GM18951 (cell line): ENCODE measurements at regions not wholly inside any gene's neighbourhood (a gene's known extent, or its start where the extent isn't known, plus 50 kb on each side); places are given as distances from the start of the nearest gene placed in this dataset.

Source experiments
- POLR2A ChIP-seq: IDR thresholded peaks from 4 replicates; pipeline ENCODE4 v1.6.1; 2011; ENCODE audit warnings: mild to moderate bottlenecking; ENCODE audit not compliant: insufficient read length, insufficient read depth; ENCODE audit errors: extremely low read depth
- in situ Hi-C: fragments of 300-500 bp; cut with MboI; formaldehyde crosslinking; loops from one replicate; pipeline ENCODE4 v1.12.0; 2022; ENCODE audit warnings: low sequenced_read_pairs, mixed read lengths, inconsistent platforms; ENCODE audit not compliant: unreplicated experiment

DNA sequence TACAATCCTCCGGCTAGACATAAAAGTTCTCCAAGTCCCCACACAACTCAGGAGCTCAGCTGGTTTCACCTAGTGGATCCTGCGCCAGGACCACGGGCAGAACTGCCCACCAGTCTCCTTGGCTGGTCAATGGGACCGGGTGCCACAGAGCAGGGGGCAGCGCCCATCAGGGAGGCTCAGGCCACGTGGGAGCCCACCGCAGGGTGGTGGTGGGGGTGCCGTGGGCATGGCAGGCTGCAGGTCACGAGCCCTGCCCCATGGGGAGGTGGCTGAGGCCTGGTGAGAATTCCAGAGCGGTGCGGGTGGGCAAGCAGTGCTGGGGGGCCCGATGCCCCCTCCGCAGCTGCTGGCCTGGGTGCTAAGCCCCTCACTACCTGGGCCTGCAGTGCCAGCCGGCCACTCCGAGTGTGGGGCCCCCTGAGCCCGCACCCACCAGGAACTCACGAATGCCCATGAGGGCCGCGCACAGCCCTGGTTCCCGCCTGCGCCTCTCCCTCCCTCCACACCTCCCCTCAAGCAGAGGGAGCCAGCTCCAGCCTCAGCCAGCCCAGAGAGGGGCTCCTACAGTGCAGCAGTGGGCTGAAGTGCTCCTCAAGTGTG, 1091.9 kb upstream of the TENM4 start:
- in situ Hi-C loops: no loop called here
- TF ChIP-seq POLR2A: no peak

- in situ Hi-C loops: no loop called here
- no peak for TF ChIP-seq POLR2A
Observed at GRCh38 chr11:80529726-80530125, 1088.9 kb upstream of the TENM4 start.

- no peak for TF ChIP-seq POLR2A
- in situ Hi-C loops: no loop called here
Observed at GRCh38 chr11:80525663-80526405, 1085.0 kb upstream of the TENM4 start.

DNA sequence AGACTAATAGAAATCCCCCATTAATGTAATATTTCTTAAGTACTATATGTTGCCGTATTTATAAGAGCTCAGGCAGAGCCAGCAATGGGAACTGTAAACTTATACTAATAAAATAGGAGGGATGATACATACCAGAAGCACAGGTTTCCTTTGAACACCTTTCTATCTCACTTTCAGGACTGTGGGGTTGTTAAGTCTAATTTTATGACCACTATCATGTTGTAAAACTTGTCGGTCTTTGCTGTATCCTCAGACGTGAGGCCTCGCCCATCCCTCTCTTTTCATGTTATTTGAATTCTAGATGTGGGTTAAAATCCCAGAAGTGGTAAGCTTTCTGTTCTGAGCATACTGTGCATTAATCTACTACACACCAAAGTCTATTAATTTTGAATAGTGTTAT, 1083.5 kb upstream of the TENM4 start:
- no peak for TF ChIP-seq POLR2A
- in situ Hi-C loops: no loop called here

DNA sequence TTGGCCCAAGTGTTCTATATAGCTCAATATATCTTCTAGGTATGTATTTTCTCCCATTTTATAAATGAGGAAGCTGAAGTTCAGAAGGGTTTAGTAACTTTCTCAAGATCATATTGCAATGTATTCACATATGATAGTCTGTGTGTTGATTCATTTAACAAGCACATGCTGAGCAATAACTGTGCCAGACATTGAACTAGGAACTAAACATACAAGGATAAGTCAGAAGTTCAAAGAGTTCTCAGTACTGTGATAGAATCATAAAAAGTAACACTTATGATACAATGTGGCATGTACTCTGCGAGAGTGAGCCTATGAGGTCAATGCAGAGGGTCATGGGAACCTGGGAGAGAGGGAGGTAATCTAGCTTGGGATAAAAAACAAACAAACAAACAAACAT, 1082.2 kb upstream of the TENM4 start:
- no peak for TF ChIP-seq POLR2A
- in situ Hi-C loops: no loop called here

DNA sequence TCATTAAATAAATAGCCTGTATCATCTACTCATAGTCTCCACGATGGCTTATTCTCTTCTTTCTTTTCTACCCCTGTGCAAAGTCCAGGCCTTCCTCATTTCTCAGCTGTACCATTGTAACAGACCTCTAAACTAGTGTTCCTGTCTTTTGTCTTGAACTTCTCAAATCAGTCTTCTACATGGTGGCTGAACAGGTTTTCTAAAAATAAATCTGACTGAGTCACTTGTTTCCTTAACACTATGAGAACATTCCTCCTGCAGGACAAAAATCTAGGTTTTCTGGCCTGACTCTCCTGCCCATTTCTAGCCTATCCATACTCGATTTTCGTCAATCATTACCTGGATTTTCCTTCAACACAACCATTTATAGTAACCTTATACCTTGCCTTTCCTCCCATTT, 1080.8 kb upstream of the TENM4 start:
- in situ Hi-C loops: no loop called here

DNA sequence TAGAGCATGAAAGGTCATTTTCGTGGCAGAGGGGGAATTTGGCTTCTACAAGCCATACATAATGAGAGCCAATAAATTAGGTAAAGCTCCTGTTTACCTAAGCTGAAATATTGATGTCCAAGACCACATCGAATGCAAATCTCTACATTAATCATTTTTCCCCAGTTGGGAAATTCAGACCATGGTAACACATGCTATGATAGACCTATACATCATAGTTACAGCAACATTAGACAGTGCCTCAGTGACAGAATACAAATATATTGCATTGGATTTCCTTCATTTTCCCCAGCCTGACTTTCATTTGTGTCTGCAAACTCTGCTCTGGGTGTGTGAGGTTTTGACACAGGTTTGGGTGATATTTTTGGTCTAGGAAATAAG, 1079.7 kb upstream of the TENM4 start:
- in situ Hi-C loops: no loop called here
- no peak for TF ChIP-seq POLR2A

More for the DNA sequence above, 1080.8 kb upstream of the TENM4 start:
- no peak for TF ChIP-seq POLR2A

DNA sequence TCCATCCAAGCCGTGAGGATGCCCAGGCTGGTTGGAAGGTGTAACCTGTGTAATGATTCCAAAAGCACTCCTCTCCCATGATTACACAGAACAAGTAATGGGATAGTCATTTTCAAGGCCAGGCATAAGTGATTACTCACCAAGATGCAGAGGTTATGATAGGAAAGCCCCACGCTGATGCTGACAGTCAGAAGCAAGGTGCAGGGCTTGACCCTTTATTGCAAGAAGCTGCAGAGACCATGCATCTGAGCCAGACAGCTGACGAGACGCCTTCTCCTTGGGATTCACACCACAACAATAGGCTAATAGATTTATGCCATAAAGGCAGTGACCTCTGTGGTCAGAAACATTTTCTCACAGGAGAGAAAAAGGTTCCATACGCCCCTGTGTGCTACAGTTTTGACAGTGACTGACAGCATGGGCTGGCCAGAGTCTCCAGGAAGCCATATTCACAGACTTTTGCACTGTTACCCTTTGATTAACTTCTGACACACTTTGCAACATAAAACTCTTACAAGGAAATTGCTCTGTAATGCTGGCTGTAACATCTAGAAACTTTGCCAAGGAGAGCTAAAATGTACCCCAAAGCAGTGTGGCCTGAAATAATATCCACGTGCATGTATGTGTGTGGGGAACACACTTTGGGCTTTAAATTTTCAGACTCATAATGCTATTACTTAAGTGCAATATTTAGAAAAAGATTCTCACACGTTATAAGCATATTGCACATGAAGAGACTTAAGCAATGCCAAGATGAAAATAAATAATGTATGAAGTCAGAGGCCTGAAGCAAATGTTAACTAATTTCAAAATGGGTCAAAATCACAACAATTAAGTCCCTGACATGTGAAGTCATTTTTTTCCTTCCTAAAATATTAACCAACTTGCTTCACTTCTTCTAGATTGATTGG, 1079.0 kb upstream of the TENM4 start:
- in situ Hi-C loops: no loop called here
- TF ChIP-seq POLR2A: no peak

DNA sequence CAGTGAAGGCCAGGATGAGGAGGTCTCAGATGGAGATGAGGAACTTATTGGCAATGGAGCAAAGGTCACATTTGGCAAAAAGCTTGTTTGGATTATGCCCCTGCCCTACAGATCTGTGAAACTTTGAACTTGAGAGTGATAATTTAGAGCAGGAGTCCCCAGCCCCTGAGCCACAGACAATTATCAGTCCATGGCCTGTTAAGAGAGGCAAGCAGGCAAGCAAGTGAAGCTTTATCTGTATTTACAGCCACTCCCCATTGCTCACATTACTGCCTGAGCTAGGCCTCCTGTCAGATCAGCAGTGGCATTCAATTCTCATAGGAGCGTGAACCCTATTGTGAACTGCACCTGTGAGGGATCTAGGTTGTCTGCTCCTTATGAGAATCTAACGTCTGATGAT, 1076.9 kb upstream of the TENM4 start:
- no peak for TF ChIP-seq POLR2A
- in situ Hi-C loops: no loop called here

GRCh38 chr11:80515097-80515496, 1074.3 kb upstream of the TENM4 start:
- in situ Hi-C loops: no loop called here
- no peak for TF ChIP-seq POLR2A

- in situ Hi-C loops: no loop called here
- TF ChIP-seq POLR2A: no peak
Observed at GRCh38 chr11:80512491-80512890, 1071.7 kb upstream of the TENM4 start.

DNA sequence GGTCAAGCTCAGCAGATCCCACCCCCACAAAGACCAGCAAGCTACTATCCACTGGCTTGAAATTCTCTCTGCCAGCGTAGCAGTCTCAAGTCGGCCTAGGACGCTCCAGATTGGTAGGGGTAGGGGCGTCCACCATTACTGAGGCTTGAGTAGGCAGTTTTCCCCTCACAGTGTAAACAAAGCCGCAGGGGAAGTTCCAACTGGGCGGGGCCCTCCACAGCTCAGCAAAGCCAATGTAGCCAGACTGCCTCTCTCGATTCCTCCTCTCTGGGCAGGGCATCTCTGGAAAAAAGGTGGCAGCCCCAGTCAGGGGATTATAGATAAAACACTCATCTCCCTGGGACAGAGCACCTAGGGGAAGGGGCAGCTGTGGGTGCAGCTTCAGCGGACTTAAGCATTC, 1064.9 kb upstream of the TENM4 start:
- no peak for TF ChIP-seq POLR2A
- in situ Hi-C loops: no loop called here

GRCh38 chr11:80503990-80504389, 1063.2 kb upstream of the TENM4 start:
- in situ Hi-C loops: no loop called here
- TF ChIP-seq POLR2A: no peak
